Osteoblast (primary cell): ENCODE measurements at regions not wholly inside any gene's neighbourhood (a gene's known extent, or its start where the extent isn't known, plus 50 kb on each side); places are given as distances from the start of the nearest gene placed in this dataset.

Experiments used
- DNase-seq: peaks from one replicate; pipeline ENCODE4 v3.0.0; 2011; ENCODE audit warnings: low spot score, mixed read lengths; ENCODE audit not compliant: insufficient read length; ENCODE audit errors: missing footprints
- H2AFZ ChIP-seq: 2 replicates; pipeline ENCODE4 v1.6.0; 2011; ENCODE audit warnings: mild to moderate bottlenecking, low read length
- H3K27ac ChIP-seq: 2 replicates; pipeline ENCODE4 v1.5.1; 2011; ENCODE audit warnings: mild to moderate bottlenecking, low read depth, low read length, moderate library complexity
- H3K27me3 ChIP-seq: 2 replicates; pipeline ENCODE4 v1.6.0; 2012; ENCODE audit warnings: mild to moderate bottlenecking, control low read depth, inconsistent platforms, low read length, moderate library complexity; ENCODE audit not compliant: insufficient read depth
- H3K36me3 ChIP-seq: 2 replicates; pipeline ENCODE4 v1.5.1; 2011; ENCODE audit warnings: mild to moderate bottlenecking, low read length, control low read depth, moderate library complexity; ENCODE audit not compliant: insufficient read depth
- H3K4me1 ChIP-seq: 2 replicates; pipeline ENCODE4 v1.5.1; 2011; ENCODE audit warnings: mild to moderate bottlenecking, low read length, control low read depth, moderate library complexity; ENCODE audit not compliant: insufficient read depth
- H3K4me2 ChIP-seq: 2 replicates; pipeline ENCODE4 v1.6.0; 2011; ENCODE audit warnings: mild to moderate bottlenecking, low read length; ENCODE audit not compliant: insufficient read depth
- H3K4me3 ChIP-seq: fragments of 200-600 bp; sonication (generic); 3 replicates; pipeline ENCODE4 v1.5.1; 2012; ENCODE audit warnings: mild to moderate bottlenecking, low read length, inconsistent platforms; ENCODE audit not compliant: insufficient read depth
- H3K79me2 ChIP-seq: 2 replicates; pipeline ENCODE4 v1.6.0; 2012; ENCODE audit warnings: mild to moderate bottlenecking, low read length, control low read depth, inconsistent platforms; ENCODE audit not compliant: insufficient read depth
- H3K9me3 ChIP-seq: 2 replicates; pipeline ENCODE4 v1.5.1; 2011; ENCODE audit warnings: low read depth, low read length, control low read depth
- H4K20me1 ChIP-seq: 2 replicates; pipeline ENCODE4 v1.6.0; 2012; ENCODE audit warnings: mild to moderate bottlenecking, low read length, control low read depth; ENCODE audit not compliant: insufficient read depth
- TF ChIP-seq, protein P1 (sequence below): IDR thresholded peaks from 2 replicates; pipeline ENCODE4 v1.5.1; 2011; ENCODE audit warnings: mild to moderate bottlenecking, low read depth, low read length, moderate library complexity; ENCODE audit errors: extremely low read depth

- Histone ChIP-seq H3K79me2 (no peaks in the 10 kb centered on the region), H3K4me2 (no peak overlapping the region), H3K9me3 (no peaks in the 10 kb centered on the region), H3K4me3 (no peak overlapping the region), H3K27ac (no peak overlapping the region), H3K4me1 (no peaks in the 10 kb centered on the region), H3K36me3 (no peaks in the 10 kb centered on the region), H2AFZ (no peak overlapping the region), H4K20me1 (no peaks in the 10 kb centered on the region), H3K27me3 (peaks cover 3% of the 10 kb centered on the region)
- TF ChIP-seq, protein P1, sequence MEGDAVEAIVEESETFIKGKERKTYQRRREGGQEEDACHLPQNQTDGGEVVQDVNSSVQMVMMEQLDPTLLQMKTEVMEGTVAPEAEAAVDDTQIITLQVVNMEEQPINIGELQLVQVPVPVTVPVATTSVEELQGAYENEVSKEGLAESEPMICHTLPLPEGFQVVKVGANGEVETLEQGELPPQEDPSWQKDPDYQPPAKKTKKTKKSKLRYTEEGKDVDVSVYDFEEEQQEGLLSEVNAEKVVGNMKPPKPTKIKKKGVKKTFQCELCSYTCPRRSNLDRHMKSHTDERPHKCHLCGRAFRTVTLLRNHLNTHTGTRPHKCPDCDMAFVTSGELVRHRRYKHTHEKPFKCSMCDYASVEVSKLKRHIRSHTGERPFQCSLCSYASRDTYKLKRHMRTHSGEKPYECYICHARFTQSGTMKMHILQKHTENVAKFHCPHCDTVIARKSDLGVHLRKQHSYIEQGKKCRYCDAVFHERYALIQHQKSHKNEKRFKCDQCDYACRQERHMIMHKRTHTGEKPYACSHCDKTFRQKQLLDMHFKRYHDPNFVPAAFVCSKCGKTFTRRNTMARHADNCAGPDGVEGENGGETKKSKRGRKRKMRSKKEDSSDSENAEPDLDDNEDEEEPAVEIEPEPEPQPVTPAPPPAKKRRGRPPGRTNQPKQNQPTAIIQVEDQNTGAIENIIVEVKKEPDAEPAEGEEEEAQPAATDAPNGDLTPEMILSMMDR: no peak
- no peak for DNase-seq
Observed at GRCh38 chr2:175363699-175364098, 182.2 kb upstream of the ATP5MC3 start.

- no peaks in the 10 kb centered on the region for H4K20me1 ChIP-seq
- no peak overlapping the region for H3K4me3 ChIP-seq
- no peak overlapping the region for H3K27ac ChIP-seq
- H3K9me3 ChIP-seq: no peaks in the 10 kb centered on the region
- H3K4me1 ChIP-seq: no peaks in the 10 kb centered on the region
- H3K36me3 ChIP-seq: no peaks in the 10 kb centered on the region
- peaks cover 3% of the 10 kb centered on the region for H3K27me3 ChIP-seq
- H3K79me2 ChIP-seq: no peaks in the 10 kb centered on the region
- DNase-seq: no peak
- no peak overlapping the region for H2AFZ ChIP-seq
- TF ChIP-seq, protein P1: no peak
- H3K4me2 ChIP-seq: no peak overlapping the region
Observed at GRCh38 chr2:175362331-175362730, 180.8 kb upstream of the ATP5MC3 start.

- no peak overlapping the region for H2AFZ ChIP-seq
- no peaks in the 10 kb centered on the region for H3K36me3 ChIP-seq
- no peak for DNase-seq
- H3K9me3 ChIP-seq: no peaks in the 10 kb centered on the region
- H3K4me3 ChIP-seq: no peak overlapping the region
- H3K27me3 ChIP-seq: peaks cover 3% of the 10 kb centered on the region
- H3K27ac ChIP-seq: no peak overlapping the region
- H3K4me2 ChIP-seq: no peak overlapping the region
- H3K4me1 ChIP-seq: no peaks in the 10 kb centered on the region
- TF ChIP-seq, protein P1: no peak
- H3K79me2 ChIP-seq: no peaks in the 10 kb centered on the region
- no peaks in the 10 kb centered on the region for H4K20me1 ChIP-seq
Observed at GRCh38 chr2:175359710-175360109, 178.2 kb upstream of the ATP5MC3 start.

DNA sequence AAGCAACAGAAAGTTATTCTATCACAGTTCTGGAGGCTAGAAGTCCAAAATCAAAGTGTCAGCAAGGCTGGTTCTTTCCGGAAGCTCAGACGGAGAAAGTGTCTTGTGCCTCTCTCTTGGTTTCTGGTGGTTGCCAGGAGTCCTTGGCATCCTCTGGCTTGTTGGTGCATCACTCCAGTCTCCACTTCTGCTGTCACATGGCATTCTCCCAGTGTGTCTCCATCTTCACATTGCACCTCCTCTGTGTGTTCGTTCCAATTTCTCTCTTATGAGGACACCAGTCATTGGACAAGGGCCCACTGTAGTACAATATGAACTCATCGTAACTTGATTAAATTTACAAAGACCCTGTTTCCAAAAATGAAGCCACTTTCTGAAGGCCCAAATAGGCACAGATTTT, 175.4 kb upstream of the ATP5MC3 start:
- DNase-seq: no peak
- Histone ChIP-seq H4K20me1 (no peaks in the 10 kb centered on the region), H3K36me3 (no peaks in the 10 kb centered on the region), H3K27ac (no peak overlapping the region), H3K79me2 (no peaks in the 10 kb centered on the region), H3K27me3 (peaks cover 3% of the 10 kb centered on the region), H3K9me3 (no peaks in the 10 kb centered on the region), H2AFZ (no peak overlapping the region), H3K4me1 (no peaks in the 10 kb centered on the region), H3K4me3 (no peak overlapping the region), H3K4me2 (no peak overlapping the region)
- TF ChIP-seq, protein P1: no peak
